Osteocyte (in vitro differentiated cells): ENCODE measurements at regions not wholly inside any gene's neighbourhood (a gene's known extent, or its start where the extent isn't known, plus 50 kb on each side); places are given as distances from the start of the nearest gene placed in this dataset.

ENCODE experiments used
- DNase-seq: peaks from one replicate; pipeline ENCODE4 v3.0.0; 2021; ENCODE audit warnings: mixed read lengths; ENCODE audit not compliant: unreplicated experiment; ENCODE audit errors: extremely low spot score
- H3K27ac Mint-ChIP-seq: one replicate; pipeline ENCODE4 v1.8.0; 2021; ENCODE audit warnings: mild to moderate bottlenecking, mixed read lengths; ENCODE audit not compliant: unreplicated experiment
- H3K27me3 Mint-ChIP-seq: one replicate; pipeline ENCODE4 v1.8.0; 2021; ENCODE audit warnings: mixed read lengths; ENCODE audit not compliant: unreplicated experiment
- H3K36me3 Mint-ChIP-seq: one replicate; pipeline ENCODE4 v1.8.0; 2021; ENCODE audit warnings: mixed read lengths; ENCODE audit not compliant: unreplicated experiment
- H3K4me1 Mint-ChIP-seq: one replicate; pipeline ENCODE4 v1.8.0; 2021; ENCODE audit warnings: mixed read lengths; ENCODE audit not compliant: unreplicated experiment
- H3K4me3 Mint-ChIP-seq: one replicate; pipeline ENCODE4 v1.8.0; 2021; ENCODE audit warnings: mild to moderate bottlenecking, moderate library complexity, mixed read lengths; ENCODE audit not compliant: unreplicated experiment
- H3K9me3 Mint-ChIP-seq: one replicate; pipeline ENCODE4 v1.8.0; 2021; ENCODE audit warnings: mixed read lengths; ENCODE audit not compliant: unreplicated experiment
- CTCF ChIP-seq: fragments of 200-600 bp; sonication (generic); IDR thresholded peaks from 2 replicates; pipeline ENCODE4 v1.5.0; 2021; ENCODE audit warnings: antibody characterized with exemption, mild to moderate bottlenecking, moderate library complexity

DNA sequence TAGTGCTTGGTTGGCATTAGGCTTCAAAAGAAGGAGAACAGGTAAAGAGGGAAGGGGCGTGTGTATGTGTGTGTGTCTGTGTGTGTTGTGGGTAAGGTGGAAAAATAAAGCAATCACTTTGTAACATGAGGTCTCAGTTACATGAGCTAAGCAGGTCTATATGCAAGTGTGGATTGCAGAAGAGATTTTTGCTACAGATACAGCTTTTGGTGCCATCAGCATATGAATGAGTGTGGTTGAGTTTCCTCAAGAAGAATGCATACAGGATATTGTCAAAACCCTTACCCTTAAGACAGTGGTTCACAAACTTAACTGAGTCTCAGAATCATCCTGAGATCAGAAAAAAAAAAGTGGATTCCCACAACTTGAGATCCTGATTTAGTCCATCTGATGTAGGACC, 220.5 kb upstream of the HTR2C start:
- no peak for TF ChIP-seq CTCF
- H3K27me3 Mint-ChIP-seq = no peaks in the 10 kb centered on the region
- H3K4me1 Mint-ChIP-seq = no peaks in the 10 kb centered on the region
- no peak overlapping the region for H3K27ac Mint-ChIP-seq
- no peaks in the 10 kb centered on the region for H3K36me3 Mint-ChIP-seq
- no peak overlapping the region for H3K4me3 Mint-ChIP-seq
- no peaks in the 10 kb centered on the region for H3K9me3 Mint-ChIP-seq
- DNase-seq = no peak

DNA sequence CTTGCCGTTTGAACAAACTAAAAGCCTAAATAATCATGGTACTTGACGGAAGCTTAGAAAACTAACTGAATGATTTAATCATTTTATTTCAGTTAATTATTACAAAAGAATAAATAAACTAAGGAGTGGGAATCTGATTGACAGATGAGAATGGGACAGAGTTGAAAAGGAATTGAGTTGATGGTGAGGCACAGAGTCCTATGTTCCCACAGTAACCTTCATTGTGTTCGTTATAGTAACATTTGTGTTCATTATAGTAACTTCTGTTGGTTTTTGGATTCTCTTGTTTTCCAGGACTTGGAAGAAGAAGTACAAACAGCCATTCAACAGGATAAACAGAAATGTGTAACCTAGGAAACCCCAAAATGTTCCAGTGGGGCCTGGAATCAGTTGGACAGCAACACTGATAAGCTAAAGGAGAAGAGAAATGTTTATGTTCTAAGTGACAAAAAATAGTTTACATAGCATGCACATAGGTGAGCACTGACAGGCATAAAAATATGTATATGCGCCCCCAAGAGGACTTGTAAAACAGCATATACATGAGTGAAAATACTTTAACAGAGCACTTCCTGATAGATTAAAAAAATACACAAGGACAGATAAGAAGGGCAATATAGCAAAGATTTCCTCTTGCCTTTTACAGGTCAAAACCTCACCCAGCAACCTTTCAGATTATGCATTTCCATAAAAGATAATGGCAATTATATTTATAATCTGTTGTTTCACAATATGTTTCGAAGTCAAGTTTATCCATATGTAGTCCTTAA, 218.6 kb upstream of the HTR2C start:
- no peak for DNase-seq
- Mint-ChIP-seq H3K27ac (no peak overlapping the region), H3K4me3 (no peak overlapping the region), H3K27me3 (no peaks in the 10 kb centered on the region), H3K9me3 (no peaks in the 10 kb centered on the region), H3K36me3 (no peaks in the 10 kb centered on the region), H3K4me1 (no peaks in the 10 kb centered on the region)
- no peak for TF ChIP-seq CTCF

DNA sequence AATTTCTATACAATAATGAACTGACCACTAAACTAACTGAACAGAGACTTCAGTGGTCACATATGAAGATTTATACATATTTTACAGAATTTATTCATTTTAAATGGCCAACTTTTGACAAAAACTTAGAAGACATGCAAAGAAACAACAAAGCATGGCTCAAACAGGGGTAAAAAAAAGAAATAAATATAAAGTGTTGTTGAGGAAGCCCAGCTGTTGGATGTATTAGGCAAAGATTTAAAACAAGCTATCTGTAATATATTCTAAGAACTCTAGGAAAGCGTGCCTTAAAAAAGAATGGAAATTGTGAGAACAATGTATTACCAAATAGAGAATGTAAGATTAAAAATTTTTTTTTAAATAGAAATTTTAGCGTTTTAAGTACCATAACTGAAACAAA, 210.9 kb upstream of the HTR2C start:
- no peaks in the 10 kb centered on the region for H3K27me3 Mint-ChIP-seq
- DNase-seq = no peak

DNA sequence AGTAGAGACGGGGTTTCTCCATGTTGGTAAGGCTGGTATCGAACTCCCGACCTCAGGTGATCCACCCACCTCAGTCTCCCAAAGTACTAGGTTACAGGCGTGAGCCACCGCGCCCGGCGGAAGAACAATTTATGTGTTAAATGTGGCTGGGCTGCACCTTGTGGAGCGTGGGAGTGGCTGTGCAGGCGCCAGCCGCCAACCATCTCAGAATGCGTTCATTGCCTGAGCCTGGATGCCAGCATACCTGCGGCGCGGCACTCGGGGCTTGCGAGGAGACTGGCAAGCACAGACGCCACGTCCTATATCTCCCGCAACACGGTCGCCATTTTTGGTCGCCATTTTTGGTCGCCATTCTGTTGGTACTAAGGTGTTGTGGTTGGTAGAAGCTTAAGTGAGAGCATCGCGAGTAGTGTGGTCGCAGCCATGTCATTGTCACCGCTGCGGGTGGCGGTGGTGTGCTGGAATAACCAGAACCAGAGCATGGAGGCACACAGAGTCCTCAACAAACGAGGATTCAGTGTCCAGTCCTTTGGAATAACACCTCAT, 193.6 kb upstream of the HTR2C start:
- no peak for TF ChIP-seq CTCF
- H3K27ac Mint-ChIP-seq = no peak overlapping the region
- H3K27me3 Mint-ChIP-seq = no peaks in the 10 kb centered on the region
- H3K4me1 Mint-ChIP-seq = no peaks in the 10 kb centered on the region
- no peak for DNase-seq
- H3K36me3 Mint-ChIP-seq = no peaks in the 10 kb centered on the region
- H3K4me3 Mint-ChIP-seq = no peak overlapping the region
- H3K9me3 Mint-ChIP-seq = peaks cover 6% of the 10 kb centered on the region

More for the DNA sequence above, 210.9 kb upstream of the HTR2C start:
- Mint-ChIP-seq H3K4me1 (no peaks in the 10 kb centered on the region), H3K4me3 (no peak overlapping the region), H3K9me3 (no peaks in the 10 kb centered on the region), H3K27ac (no peak overlapping the region), H3K36me3 (no peaks in the 10 kb centered on the region)
- TF ChIP-seq CTCF = no peak
